KBM-7 (cell line): ENCODE measurements at regions not wholly inside any gene's neighbourhood (a gene's known extent, or its start where the extent isn't known, plus 50 kb on each side); places are given as distances from the start of the nearest gene placed in this dataset.

Source experiments
- DNase-seq: peaks from one replicate; pipeline ENCODE4 v3.0.0-alpha.2; 2015
- in situ Hi-C: fragments of 300-500 bp; cut with MboI; formaldehyde crosslinking; loops from 2 replicates; pipeline ENCODE4 v1.14.3; 2020; ENCODE audit warnings: low sequenced_read_pairs, low pct_unique_long_range_greater_than_20kb, mixed read lengths

- in situ Hi-C loops: no loop called here
- peak; percentile 17 for DNase-seq
Measured at GRCh38 chrX:20913760-20914159, 460.5 kb upstream of the CNKSR2 start.

GRCh38 chrX:20906571-20906970 lies 467.6 kb upstream of the CNKSR2 start:
- in situ Hi-C loops: no loop called here
- no peak for DNase-seq

GRCh38 chrX:20884565-20884964 lies 489.7 kb upstream of the CNKSR2 start:
- DNase-seq: no peak
- in situ Hi-C loops: no loop called here

- DNase-seq: no peak
- in situ Hi-C loops: no loop called here
Measured at GRCh38 chrX:20863649-20864048, 510.6 kb upstream of the CNKSR2 start.

- in situ Hi-C loops: no loop called here
- DNase-seq: no peak
Measured at GRCh38 chrX:20861113-20861512, 513.1 kb upstream of the CNKSR2 start.

- in situ Hi-C loops: no loop called here
- DNase-seq: no peak
Measured at GRCh38 chrX:20857746-20858145, 516.5 kb upstream of the CNKSR2 start.

GRCh38 chrX:20838477-20838876 lies 535.7 kb upstream of the CNKSR2 start:
- in situ Hi-C loops: no loop called here
- DNase-seq: no peak

- DNase-seq: no peak
- in situ Hi-C loops: no loop called here
Measured at GRCh38 chrX:20829665-20830491, 544.3 kb upstream of the CNKSR2 start.

GRCh38 chrX:20825984-20826383 lies 548.2 kb upstream of the CNKSR2 start:
- in situ Hi-C loops: no loop called here
- no peak for DNase-seq

GRCh38 chrX:20803971-20804370 lies 537.3 kb upstream of the RPS6KA3 start:
- DNase-seq: no peak
- in situ Hi-C loops: no loop called here

GRCh38 chrX:20802036-20802435 lies 535.3 kb upstream of the RPS6KA3 start:
- DNase-seq: no peak

GRCh38 chrX:20796450-20796849 lies 529.7 kb upstream of the RPS6KA3 start:
- in situ Hi-C loops: no loop called here
- DNase-seq: no peak

More at GRCh38 chrX:20802036-20802435, 535.3 kb upstream of the RPS6KA3 start:
- in situ Hi-C loops: no loop called here

GRCh38 chrX:20789103-20789502 lies 522.4 kb upstream of the RPS6KA3 start:
- in situ Hi-C loops: no loop called here
- no peak for DNase-seq

- DNase-seq: no peak
- in situ Hi-C loops: no loop called here
Measured at GRCh38 chrX:20767346-20767745, 500.6 kb upstream of the RPS6KA3 start.

- in situ Hi-C loops: no loop called here
- DNase-seq: no peak
Measured at GRCh38 chrX:20756585-20756984, 489.9 kb upstream of the RPS6KA3 start.

GRCh38 chrX:20753076-20753475 lies 486.4 kb upstream of the RPS6KA3 start:
- in situ Hi-C loops: no loop called here
- DNase-seq: no peak

- in situ Hi-C loops: no loop called here
- no peak for DNase-seq
Measured at GRCh38 chrX:20746690-20747089, 480.0 kb upstream of the RPS6KA3 start.

- no peak for DNase-seq
- in situ Hi-C loops: no loop called here
Measured at GRCh38 chrX:20743046-20743445, 476.3 kb upstream of the RPS6KA3 start.

GRCh38 chrX:20742106-20742505 lies 475.4 kb upstream of the RPS6KA3 start:
- in situ Hi-C loops: no loop called here
- no peak for DNase-seq

GRCh38 chrX:20740443-20740842 lies 473.7 kb upstream of the RPS6KA3 start:
- DNase-seq: no peak
- in situ Hi-C loops: no loop called here

GRCh38 chrX:20739038-20739745 lies 472.5 kb upstream of the RPS6KA3 start:
- in situ Hi-C loops: no loop called here
- DNase-seq: no peak
